ENCODE measurements at regions not wholly inside any gene's neighbourhood (a gene's known extent, or its start where the extent isn't known, plus 50 kb on each side); places are given as distances from the start of the nearest gene placed in this dataset.

DNA sequence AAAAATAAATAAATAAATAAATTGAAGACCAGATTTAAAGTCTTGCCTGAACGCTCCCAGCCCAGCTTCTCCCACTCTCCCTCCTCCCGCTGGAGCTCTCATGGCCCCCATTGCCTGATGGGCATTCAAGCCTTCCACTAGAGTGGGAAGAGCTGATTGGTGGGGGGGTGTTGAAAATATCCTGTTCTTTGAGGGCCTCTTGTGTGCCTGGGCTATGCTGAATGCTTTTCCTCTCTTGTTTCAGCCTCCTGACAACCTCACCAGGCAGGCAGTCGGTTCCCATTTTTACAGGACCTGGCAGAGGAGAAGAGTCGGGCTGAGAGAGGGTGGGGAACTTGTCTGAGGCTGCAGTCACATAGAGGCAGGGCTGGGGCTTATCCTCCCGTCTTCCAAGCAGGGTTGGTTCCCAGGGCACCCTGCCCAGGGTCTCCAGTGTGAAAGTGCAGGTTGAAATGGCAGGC is 59.2 kb upstream of the SSBP3 start:
- no peak overlapping the region for H3K27ac ChIP-seq
- TF ChIP-seq ZFX (IDR thresholded peaks at IDR 0.05) = no peak
- TF ChIP-seq, protein P1, sequence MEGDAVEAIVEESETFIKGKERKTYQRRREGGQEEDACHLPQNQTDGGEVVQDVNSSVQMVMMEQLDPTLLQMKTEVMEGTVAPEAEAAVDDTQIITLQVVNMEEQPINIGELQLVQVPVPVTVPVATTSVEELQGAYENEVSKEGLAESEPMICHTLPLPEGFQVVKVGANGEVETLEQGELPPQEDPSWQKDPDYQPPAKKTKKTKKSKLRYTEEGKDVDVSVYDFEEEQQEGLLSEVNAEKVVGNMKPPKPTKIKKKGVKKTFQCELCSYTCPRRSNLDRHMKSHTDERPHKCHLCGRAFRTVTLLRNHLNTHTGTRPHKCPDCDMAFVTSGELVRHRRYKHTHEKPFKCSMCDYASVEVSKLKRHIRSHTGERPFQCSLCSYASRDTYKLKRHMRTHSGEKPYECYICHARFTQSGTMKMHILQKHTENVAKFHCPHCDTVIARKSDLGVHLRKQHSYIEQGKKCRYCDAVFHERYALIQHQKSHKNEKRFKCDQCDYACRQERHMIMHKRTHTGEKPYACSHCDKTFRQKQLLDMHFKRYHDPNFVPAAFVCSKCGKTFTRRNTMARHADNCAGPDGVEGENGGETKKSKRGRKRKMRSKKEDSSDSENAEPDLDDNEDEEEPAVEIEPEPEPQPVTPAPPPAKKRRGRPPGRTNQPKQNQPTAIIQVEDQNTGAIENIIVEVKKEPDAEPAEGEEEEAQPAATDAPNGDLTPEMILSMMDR (conservative IDR thresholded peaks at IDR 0.05) = no peak

- H3K27ac ChIP-seq = no peak overlapping the region
- no peak for TF ChIP-seq ZFX (IDR thresholded peaks at IDR 0.05)
- TF ChIP-seq, protein P1 (conservative IDR thresholded peaks at IDR 0.05) = no peak
Observed at GRCh38 chr1:54464477-54465146, 58.4 kb upstream of the SSBP3 start.

- TF ChIP-seq, protein P1 (conservative IDR thresholded peaks at IDR 0.05) = no peak
- no peak for TF ChIP-seq ZFX (IDR thresholded peaks at IDR 0.05)
- H3K27ac ChIP-seq = no peak overlapping the region
Observed at GRCh38 chr1:54464031-54464476, 57.9 kb upstream of the SSBP3 start.

DNA sequence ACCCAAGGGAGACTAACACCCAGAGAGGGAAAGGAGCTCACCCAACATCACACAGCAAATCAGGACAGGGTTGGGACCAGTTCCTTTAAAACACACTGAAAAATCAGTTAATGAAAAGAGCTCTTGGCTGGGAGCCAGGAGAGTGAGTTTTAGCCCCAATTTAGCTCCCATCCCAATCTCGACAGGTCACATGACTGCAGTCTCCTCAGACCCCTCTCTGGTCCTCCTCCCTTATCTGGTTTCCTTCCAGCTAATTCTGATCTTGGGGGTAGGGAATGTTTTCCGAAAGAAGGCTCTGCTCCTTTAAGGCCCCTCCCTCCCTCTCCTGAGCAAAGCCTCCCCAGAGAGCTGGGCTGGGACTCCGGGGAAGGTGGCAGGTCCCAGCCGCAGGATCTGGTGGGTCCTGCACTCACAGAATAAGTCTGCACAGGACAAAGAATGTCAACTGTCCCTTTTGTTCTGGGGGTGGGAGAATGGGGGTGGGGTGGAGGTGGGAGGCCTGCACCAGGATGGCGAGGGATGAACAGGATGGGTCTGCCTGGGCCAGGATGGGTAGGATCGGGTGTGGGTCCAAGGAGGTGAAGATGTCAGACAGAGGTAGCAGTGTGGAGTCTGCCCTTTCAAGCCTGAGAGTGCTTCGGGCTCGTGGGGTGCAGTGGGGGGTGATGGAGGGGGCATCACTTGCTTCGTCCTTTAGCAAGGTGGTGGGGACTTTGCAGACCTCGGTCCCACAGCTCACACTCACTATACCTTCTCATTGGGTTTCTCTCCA is 57.3 kb upstream of the SSBP3 start:
- TF ChIP-seq, protein P1 (conservative IDR thresholded peaks at IDR 0.05) = no peak
- no peak for TF ChIP-seq ZFX (IDR thresholded peaks at IDR 0.05)
- H3K27ac ChIP-seq = no peak overlapping the region

- H3K27ac ChIP-seq = no peak overlapping the region
- no peak for TF ChIP-seq ZFX (IDR thresholded peaks at IDR 0.05)
- TF ChIP-seq, protein P1 (conservative IDR thresholded peaks at IDR 0.05) = no peak
Observed at GRCh38 chr1:54462597-54463258, 56.5 kb upstream of the SSBP3 start.

DNA sequence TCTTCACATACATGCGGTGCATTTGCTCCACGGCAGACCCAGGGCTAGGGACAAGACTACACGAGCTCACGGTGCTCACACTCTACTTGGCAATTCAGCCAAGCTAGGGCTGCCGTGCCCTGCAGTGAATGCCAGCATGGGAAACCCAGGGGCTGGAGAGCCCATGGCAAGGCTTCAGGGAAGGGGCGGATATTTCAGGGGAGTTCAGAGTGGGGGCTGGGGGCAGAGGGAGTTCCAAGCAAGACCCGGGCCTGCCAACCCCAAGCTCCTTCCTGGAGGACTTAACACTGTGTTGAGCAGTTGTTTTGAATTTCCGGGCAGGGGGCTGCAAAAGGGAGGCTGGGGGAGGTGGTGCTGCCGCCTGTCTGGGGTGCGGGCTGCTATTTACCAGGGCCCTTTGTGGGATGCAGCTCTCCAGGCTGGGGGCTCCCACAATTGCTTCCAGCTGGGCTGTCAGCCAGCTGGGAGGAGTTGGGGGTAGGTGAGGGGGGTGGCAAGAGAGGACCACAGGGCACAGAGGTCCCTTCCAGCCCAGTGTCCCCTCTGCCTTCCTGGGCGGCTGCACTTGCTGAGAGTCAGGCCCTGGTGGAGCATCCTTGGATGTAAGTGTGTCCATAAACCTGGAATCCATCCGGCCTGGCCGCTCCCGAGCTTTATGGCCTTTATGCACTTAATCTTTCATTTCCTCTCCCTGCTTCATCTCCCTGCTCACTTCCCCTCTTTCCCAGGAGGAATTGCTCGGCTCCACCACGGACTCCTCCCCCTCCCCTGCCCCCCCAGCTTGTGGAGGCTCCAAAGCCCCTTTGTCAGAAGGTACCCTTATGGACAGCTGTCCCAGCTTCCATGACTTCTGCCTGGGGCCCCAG is 55.8 kb upstream of the SSBP3 start:
- TF ChIP-seq, protein P1 (conservative IDR thresholded peaks at IDR 0.05) = no peak
- no peak for TF ChIP-seq ZFX (IDR thresholded peaks at IDR 0.05)
- H3K27ac ChIP-seq = no peak overlapping the region
